ENCODE measurements at regions not wholly inside any gene's neighbourhood (a gene's known extent, or its start where the extent isn't known, plus 50 kb on each side); places are given as distances from the start of the nearest gene placed in this dataset.

DNA sequence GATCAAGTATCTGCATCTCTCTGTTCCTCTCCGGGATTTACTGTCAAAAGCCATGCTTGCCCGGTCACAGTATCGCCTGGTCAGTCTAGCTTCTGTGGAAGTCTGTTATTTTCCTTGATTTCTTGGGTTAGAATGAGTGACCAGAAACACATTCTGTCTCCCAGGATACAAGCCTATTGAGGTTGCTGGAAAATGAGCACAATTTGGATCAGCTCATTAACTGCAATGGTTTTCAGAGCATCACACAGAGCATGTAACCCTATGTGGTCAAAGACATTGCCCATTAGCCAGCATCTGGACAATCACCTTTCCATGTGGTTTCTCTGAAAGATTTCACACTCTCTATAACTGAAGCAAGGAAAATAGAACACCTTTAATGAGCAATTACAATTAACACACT is 124.2 kb upstream of the FAM98A start:
- no peak for TF ChIP-seq POLR2A (IDR thresholded peaks at IDR 0.05)
- TF ChIP-seq, protein P1, sequence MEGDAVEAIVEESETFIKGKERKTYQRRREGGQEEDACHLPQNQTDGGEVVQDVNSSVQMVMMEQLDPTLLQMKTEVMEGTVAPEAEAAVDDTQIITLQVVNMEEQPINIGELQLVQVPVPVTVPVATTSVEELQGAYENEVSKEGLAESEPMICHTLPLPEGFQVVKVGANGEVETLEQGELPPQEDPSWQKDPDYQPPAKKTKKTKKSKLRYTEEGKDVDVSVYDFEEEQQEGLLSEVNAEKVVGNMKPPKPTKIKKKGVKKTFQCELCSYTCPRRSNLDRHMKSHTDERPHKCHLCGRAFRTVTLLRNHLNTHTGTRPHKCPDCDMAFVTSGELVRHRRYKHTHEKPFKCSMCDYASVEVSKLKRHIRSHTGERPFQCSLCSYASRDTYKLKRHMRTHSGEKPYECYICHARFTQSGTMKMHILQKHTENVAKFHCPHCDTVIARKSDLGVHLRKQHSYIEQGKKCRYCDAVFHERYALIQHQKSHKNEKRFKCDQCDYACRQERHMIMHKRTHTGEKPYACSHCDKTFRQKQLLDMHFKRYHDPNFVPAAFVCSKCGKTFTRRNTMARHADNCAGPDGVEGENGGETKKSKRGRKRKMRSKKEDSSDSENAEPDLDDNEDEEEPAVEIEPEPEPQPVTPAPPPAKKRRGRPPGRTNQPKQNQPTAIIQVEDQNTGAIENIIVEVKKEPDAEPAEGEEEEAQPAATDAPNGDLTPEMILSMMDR (IDR thresholded peaks at IDR 0.05), result no peak
